Central memory CD4-positive, alpha-beta T cell (primary cell): ENCODE measurements at regions not wholly inside any gene's neighbourhood (a gene's known extent, or its start where the extent isn't known, plus 50 kb on each side); places are given as distances from the start of the nearest gene placed in this dataset.
"Not testable (repeated sequence)": the region's sequence is repeated elsewhere in the genome, so short reads cannot be mapped to it uniquely, and the experiment has no call there.

ENCODE experiments used
- DNase-seq: peaks from one replicate; pipeline ENCODE4 v3.0.0; 2022

DNA sequence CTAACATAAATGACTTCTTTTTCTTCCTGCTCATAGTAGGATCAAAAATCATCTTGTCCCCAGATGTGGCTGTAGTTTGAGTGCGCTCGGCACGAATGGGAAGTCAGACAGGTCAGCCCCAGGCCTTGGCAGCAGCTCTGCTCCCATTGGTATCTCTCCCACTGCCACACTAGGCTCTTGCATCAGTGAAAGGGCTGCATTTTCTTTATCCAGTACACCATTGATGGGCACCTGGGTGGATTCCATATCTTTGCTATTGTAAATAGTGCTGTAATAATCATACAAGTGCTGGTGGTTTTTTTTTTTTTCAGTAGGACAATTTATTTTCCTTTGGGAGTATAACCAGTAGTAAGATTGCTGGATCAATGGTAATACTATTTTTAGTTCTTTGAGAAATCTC lies 865.5 kb downstream of the CCDC85A start:
- DNase-seq: no peak

DNA sequence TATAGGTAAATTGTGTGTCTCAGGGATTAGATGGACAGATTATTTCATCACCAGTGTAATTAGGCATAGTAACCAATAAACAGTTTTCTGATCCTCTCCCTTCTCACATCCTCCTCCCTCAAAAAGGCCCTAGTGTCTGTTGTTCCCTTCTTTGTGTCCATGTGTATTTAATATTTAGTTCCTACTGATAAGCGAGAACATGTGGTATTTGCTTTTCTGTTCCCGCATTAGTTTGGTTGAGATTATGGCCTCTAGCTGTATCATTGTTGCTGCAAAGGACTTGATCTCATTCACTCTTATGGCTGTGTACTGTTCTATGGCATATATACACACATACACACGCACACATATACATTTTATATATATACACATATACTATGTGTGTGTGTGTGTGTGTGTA lies 866.2 kb downstream of the CCDC85A start:
- DNase-seq: no peak

DNA sequence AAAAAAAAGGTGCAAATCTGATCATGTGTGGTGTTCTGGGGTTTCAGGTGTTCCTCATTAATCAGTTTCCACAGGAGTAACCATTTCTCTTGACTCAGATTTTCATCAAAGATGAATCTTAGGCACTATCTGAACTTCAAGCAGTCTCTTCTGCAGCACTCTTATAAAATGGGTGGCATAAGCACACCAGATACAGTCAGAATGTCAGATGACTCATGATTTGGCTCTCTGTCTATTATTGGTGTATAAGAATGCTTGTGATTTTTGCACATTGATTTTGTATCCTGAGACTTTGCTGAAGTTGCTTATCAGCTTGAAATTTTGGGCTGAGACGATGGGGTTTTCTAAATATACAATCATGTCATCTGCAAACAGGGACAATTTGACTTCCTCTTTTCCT lies 882.5 kb downstream of the CCDC85A start:
- not testable (repeated sequence) for DNase-seq

DNA sequence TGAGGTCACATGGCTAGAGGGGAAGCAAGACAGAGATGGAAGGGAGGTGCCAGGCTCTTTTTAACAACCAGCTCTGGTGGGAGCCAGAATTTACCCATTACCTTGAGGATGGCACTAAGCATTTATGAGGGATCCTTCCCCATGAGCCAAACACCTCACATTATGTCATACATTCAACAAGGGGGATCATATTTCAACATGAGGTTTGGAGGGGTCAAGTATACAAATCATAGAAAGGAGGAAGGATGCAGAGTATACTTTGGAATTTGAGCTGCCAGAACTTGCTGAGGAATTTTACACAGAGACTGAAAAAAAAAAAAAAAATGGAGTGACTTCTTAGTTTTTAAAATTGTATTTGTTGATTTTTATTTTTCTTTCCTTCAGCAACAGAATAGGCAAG lies 891.4 kb downstream of the CCDC85A start:
- no peak for DNase-seq

DNA sequence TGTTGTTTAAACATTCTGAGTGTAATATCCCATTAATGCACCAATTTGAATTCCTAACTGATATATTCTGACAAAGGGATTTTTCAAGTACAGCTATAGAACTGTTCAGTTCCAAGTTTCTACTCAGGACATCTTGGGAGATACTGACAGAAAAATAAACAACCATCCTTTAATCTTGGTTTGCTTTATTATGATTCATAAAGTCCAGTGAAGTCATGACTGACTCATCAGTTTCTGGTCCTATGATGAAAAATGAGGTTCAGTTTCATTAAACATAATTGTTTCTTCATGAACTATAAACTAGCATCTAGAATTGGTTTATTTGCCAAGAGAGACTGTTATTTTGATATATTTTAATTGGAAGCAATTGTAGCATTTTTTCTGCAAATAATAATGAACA lies 896.2 kb downstream of the CCDC85A start:
- no peak for DNase-seq

DNA sequence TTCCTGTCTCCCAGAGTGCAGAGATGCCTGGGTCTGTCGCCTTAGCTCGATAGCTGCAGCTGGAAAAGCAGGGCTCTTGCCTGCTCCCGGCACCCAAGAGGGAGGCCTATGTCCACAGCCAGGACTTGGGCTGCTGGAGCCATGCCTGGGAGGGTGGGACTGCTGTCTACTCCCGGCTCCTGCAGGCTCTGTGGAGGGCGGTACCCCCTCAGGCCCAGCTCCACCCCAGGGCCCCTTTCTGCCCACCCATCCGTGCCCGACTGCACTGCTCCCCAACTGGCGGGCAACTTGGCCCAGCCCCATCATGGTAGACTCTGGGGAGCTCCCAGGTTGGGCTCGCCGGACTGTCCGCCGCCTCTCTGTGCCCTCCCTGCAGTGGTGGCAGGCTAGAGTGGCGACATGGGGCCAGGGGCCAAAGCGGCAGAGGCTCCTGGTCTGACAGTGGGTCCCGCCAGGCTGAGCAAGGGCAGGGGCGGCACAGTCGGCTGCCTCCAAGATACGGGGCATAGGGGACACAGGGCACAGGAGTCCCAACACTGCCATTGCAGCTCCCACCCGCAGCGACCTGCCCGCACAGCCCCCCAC lies 901.0 kb downstream of the CCDC85A start:
- DNase-seq: no peak

DNA sequence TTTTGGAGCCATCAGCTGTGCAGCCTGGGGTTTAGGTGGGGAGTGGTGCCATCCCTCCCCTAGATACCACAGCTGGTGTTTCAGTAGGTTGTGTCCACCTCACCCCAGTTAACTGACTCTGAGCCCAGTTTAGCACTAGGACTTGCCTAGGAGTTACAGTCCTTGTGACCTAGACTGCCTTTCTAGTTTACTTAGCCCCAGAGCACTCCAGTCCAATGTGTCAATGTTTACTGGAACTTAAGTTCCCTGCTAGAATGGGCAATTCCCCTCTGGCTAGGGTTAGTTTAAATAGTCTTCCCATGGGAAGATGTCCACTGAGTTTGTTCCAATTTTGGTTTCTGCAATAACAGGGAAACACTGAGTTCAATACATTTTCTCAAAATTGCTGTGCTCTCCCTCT lies 909.2 kb downstream of the CCDC85A start:
- no peak for DNase-seq

DNA sequence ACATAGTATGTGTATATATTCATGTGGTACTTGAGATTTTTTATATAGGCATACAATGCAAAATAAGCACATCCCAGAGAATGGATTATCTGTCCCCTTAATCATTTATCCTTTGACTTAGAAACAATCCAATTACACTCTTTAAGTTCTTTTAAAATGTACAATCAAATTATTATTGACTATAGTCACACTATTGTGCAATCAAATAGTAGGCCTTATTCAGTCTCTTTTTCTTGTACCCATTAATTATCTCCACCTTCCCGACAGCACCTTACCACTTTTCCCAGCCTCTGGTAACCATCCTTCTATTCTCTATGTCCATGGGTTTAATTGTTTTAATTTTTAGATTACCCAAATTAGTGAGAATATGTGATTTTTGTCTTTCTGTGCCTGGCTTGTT lies 914.1 kb downstream of the CCDC85A start:
- no peak for DNase-seq

DNA sequence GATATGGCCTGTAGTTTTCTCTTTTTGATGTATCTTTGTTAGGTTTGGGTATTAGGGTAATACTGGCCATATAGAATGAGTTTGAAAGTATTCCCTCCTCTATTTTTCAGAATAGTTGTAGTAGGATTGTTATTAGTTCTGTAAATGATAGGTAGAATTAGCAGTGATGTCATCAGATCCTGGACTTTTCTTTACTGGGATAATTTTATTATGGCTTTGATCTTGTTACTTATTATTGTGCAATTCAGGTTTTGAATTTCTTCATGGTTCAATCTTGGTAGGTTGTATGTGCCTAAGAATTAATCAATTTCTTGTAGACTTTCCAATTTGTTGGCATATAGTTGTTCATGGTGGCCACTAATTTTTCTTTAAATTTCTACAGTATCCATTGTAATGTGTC lies 916.6 kb downstream of the CCDC85A start:
- no peak for DNase-seq

DNA sequence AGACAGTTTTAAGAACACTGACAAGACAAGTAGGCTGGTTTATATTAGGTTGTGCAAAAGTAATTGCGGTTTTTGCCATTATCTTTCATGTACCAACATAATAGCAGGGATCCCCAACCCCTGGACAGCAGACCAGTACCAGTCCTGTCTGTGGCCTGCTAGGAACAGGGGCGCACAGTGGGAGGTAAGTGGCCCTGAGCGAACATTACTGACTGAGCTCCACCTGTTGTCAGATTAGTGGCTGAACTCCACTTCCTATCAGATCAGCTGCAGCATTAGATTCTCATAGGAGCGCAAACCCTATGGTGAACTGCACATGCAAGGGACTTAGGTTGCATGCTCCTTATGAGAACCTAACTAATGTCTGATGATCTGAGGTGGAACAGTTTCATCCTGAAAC lies 921.9 kb downstream of the CCDC85A start:
- no peak for DNase-seq

DNA sequence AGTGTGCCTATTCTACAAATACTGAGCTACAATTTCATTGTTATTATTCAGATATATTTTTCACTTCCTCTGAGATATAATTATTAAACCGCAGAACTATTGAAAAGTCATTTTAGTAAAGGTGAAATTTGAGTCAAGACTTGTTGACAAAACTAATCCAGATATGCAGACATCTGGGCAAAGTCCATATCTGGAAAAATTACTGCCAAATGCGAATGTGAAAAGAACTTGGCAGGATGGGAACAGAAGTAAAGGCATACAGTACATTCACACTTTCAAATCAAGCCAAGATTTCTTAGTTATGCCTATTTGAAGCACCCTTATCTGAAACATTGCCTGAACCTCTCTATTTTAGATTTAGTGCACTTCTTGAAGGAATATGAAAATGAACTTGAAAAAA lies 923.6 kb downstream of the CCDC85A start:
- no peak for DNase-seq

DNA sequence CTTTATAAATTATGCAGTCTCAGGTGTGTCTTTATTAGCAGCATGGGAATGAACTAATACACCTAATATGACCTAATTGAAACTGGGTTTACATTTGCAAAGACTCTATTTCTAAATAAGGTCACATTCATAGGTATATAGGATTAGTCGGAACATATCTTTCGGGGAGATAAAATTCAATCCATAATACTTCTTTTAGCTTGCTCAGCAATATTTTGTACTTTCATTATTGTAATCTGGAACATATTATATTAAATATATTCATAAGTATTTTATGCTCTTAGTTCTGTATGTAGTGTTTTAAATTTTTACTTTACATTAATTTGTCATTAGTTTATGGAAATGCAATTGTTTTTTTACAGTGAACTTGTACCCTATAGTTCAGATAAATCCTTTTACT lies 927.7 kb downstream of the CCDC85A start:
- no peak for DNase-seq

DNA sequence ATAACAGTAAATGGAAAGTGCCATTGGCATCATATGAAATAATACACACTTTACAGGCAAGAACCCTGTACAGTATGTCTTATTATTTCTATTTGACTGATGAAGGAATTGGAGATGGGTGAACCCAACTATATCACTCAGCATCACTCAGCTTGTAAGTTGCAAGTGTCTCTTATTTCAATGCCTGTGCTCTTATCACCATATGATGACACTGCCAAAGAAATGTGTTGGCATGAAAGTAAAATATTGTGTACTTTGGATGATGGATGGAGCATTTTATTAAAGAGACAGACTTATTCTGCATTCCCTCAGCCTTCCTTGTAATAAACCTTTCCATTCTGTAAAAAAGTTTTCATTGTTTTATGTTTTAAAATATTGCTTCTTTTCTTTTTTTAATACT lies 927.5 kb upstream of the VRK2 start:
- DNase-seq: no peak

DNA sequence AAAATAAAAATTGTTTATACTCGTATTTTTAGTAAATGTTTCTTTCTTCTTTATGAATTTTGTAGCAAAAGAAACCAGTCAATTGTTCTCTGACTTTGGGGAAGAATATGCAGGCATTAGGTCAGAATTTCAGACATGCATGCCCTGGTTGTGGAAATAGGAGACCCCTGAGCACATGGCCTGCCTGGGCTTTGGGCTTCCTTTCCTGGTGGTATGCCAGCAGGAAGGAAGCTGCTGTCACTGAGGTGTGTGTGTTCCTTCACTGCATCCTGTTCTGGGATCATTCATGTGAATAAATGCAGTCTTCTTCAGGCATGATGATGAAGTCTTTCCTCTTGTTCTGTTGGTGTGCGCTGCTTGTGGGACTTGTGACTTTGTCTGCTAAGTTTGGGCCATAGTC lies 920.2 kb upstream of the VRK2 start:
- no peak for DNase-seq

DNA sequence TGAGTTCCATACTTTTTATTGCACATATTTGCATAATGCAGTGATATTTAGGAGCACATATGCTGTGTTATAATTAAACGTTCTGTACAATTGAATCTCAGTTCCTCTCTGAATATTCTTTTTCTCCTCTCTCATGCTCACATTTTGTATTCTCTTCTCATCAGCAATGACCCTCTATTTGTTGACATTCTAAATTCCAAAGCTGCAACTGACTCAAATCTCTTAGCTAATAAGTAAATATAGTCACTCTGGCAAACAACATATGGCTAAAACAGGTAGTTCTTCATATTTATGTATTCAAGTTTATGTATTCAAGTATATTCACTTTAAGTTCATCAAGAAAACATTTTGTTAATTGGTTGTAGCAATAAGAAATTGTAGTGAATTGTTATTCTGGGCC lies 907.4 kb upstream of the VRK2 start:
- no peak for DNase-seq

DNA sequence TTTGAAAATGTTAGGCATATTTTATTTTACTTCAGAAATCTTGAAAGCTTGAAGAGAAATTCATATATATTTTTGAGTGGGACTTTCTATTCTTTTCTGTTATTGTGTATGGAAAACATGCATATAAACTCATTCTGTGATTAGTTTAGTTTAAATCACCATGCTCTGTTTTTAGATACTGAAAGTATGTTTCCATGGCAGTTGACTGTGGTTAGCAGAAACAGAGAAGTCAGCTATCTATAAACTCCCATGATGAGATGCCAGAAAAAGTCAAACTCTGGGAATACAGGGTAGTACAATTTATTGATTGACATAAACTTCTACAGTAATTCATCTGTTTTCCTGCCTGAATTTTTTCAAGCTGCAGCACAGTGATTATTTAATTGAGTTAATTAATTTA lies 905.3 kb upstream of the VRK2 start:
- no peak for DNase-seq

DNA sequence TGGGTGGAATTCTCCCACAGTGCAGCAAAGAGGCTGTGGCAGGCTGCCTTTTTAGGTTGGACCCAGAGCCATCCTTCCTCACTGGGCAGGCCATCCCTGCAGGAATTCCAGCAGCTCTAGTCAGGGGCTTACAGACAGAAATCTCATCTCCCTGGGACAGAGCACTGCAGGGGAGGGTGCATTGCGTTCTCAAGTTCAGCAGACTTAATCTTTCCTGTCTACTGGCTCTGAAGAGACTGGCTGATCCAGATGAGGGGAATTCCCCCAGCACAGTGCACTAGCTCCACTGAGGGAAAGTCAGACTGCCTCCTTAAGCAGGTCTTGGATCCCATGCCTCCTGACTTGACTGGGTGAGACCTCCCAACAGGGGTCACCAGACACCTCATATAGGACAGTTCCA lies 899.7 kb upstream of the VRK2 start:
- DNase-seq: no peak

DNA sequence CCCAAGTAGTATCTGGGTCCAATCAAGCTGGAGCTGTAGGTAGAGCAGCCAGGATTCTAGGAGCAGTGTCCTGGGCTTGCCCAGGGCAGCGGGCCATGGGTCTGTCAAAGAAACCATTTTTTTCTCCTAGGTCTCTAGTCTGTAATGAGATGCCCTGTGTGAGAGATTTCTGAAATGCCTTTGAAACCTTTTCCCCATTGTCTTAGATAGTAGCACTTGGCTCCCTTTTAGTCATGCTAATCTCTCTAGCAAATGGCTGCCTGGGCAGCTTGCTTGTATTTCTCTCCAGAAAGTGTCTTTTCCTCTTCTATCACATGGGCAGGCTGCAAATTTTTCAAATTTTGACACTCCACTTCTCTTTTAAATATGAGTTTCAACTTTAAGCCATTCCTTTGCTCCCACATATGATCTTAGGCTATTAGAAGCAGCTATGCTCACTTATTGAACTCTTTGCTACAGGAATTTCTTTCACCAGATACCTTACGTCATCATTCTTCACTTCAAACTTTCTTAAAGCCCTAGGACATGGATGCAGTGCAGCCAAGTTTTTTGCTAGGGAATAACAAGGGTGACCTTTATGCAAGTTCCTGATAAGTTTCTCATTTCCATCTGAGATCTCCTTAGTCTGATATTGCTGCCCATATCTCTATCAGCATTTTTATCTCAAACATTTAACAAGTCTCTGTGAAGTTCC lies 890.2 kb upstream of the VRK2 start:
- no peak for DNase-seq

DNA sequence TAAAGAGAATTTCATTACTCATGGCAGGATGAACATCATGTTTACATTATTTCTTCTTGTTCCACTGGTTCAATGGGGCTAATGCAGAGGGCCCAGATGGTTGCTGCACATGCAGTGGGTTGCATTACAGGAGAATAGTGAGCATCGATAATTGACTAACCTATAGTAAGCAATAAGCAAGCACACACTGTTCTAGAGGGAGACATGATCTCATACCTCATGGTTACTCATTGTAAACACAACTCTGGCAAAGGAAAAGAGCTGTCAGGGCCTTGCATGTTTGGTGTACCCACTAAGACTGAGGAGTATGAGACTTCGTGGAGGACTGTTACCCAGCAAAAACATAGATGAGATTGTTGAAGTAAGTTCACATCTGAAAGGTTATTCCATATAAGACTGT lies 885.6 kb upstream of the VRK2 start:
- DNase-seq: no peak

DNA sequence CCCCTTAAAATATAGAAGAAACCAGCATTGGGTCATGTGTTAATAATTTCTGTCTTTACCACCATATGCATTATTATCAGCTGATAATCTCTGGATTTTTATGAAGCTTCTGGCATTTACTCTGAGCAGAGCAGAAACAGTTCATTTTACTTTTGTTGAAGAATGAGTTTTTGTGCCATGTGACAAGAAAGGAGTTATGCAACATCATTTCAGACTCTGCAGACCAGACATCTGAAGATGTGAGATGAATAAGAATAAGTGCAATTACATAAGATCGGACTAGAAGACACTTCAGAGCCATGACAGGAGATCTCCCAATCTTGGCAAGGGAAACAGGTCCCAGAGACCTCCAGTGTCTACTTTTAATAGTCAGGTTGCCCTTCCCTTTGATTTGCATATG lies 869.4 kb upstream of the VRK2 start:
- DNase-seq: no peak

DNA sequence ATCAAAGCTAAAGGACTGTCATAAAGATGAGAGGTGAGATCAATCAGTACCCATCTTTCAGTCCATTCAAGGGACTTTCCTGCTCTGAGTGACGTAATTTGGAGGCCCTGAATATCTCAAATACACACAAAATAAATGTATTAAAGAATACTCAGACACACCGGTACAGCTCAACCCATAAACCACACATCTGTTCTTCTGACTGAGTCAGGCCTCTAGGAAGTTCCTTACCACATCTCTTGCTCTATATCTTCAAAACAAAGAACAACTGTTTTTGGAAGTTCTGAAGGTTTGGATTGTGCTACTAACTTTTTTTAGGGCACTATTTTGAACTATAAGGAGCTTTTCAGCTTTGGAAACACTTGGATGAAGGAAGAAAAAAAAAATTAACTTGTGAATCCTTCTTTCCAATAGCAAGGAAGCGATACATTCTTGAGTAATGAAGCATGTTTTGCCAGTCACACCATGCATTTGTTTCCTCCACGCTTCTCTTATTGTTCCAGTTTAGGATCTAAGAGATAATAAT lies 866.5 kb upstream of the VRK2 start:
- no peak for DNase-seq

DNA sequence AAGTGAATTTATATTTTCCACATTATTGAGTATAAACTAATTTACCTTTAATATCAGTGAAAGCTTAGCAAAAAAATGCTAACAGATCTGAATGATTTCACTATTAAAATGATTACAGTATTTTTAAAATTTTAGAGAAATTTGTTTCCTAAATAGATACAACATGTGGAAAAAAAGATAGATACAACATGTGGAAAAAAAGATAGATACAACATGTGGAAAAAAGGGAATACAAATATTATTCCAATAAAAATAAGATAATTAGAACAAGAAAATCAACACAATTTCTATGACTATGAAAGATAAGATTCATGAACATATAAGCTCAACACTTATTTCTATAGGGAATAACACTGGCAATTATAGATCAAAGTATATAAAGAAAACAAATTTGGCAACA lies 865.9 kb upstream of the VRK2 start:
- DNase-seq: no peak

DNA sequence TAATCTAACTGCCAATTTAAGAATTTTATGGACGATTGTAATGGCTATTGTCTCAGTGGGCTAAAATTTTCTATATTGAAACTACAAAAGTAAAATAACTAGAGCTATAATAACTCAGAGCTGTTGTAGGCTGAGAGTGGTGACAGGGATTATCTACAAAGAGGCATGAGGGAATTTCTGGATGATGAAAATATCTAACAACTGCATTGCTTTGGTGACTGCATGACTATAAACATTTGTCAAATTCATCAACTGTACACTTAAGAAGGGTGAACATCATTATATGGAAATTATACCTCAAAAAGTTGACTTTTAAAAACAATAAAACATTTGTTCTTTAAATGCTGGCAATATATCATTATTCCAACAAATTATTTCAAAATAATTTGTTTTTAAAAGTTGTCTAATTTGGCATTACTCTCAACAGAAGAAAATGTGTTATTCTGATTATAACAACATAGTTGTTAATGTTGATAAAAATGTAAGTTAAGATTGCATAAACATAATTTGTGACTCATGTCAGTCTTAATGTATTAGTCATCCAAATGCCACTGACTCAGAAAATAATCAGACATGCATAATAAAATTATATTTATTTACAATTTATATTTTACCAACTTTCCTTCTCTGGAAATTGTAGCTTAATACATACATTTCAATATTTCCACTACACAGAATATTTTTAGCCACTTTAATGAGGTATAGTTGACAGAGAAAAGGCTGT lies 865.1 kb upstream of the VRK2 start:
- no peak for DNase-seq

DNA sequence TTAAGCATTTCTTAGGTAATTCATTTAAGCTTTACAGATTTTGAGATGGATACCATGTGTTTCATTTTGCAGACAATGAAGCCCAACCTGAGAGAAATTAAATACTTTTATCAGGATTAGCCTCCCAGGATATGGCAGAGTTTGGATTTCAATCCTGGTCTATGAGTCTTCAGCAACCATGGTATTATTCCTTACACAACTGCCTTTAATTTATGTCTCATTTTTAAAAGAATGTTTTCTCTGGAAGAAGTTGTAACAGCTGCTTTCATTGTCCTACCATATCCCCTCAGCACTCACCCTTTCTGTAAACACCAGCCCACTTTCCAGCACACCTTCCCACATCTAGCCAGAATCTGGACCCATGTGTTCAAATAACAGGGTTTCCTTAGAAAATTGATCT lies 863.7 kb upstream of the VRK2 start:
- DNase-seq: no peak
